Colonic mucosa (tissue), 4 donors: ENCODE measurements at regions not wholly inside any gene's neighbourhood (a gene's known extent, or its start where the extent isn't known, plus 50 kb on each side); places are given as distances from the start of the nearest gene placed in this dataset.

Source experiments
- DNase-seq: peaks from one replicate; pipeline ENCODE4 v3.0.0-alpha.2; 2020
- H3K27ac ChIP-seq: fragments of 200-600 bp; one replicate; pipeline ENCODE4 v1.8.0; 2021
- H3K27me3 ChIP-seq: fragments of 200-600 bp; one replicate; pipeline ENCODE4 v1.8.0; 2021
- H3K36me3 ChIP-seq: fragments of 200-600 bp; one replicate; pipeline ENCODE4 v1.8.0; 2021
- H3K4me1 ChIP-seq: fragments of 200-600 bp; one replicate; pipeline ENCODE4 v1.8.0; 2021; ENCODE audit warnings: mild to moderate bottlenecking
- H3K4me3 ChIP-seq: fragments of 200-600 bp; one replicate; pipeline ENCODE4 v1.8.0; 2021
- H3K9ac ChIP-seq, 2 donors: one replicate each; pipeline ENCODE4 v1.7.0; 2013; ENCODE audit warnings: control low read depth in 2 of 2, low read depth in 2 of 2, low read length in 2 of 2
- H3K9me3 ChIP-seq: fragments of 200-600 bp; one replicate; pipeline ENCODE4 v1.8.0; 2021
- intact Hi-C: fragments of 100-400 bp; cut with DNase I; formaldehyde crosslinking; loops from one replicate; pipeline ENCODE4 v1.14.1; 2022
- TF ChIP-seq, protein P1 (sequence below): fragments of 200-600 bp; IDR thresholded peaks from one replicate; pipeline ENCODE4 v1.8.0; 2022; ENCODE audit warnings: antibody characterized with exemption, mild to moderate bottlenecking
- donor health status: healthy.
- donor health status: DM: no; HTN: no; CAD: no.
- donor health status: DM: no; HTN: no; CAD: no.

DNA sequence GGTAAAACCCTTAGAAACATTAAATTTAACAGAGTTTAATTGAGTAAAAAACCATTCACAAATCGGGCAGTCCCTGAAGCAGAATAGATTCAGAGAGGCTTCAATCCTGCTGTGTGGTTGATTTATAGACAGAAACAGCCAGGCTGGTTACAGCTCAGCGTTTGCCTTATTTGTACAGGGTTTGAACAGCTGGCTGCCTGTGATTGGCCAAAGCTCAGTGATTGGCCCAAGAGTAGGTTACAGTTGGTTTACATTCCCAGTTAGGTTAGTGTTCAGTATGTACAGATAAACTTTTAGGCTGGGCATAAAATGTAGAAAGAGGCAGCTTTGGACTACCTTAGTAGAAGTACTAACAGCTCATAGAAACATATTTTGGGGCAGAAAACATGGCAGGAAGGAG, 210.4 kb upstream of the ELAC2 start:
- H3K4me3 ChIP-seq: no peak overlapping the region
- H3K9ac ChIP-seq: no peak overlapping the region
- H3K27ac ChIP-seq: no peak overlapping the region
- no peaks in the 10 kb centered on the region for H3K4me1 ChIP-seq
- H3K27me3 ChIP-seq: no peaks in the 10 kb centered on the region
- intact Hi-C loops: loop anchor here (10.0 kb wide), 1 partner anchor 113 kb away; no protein-coding TSS in a partner anchor
- H3K36me3 ChIP-seq: no peaks in the 10 kb centered on the region
- no peak for DNase-seq
- H3K9me3 ChIP-seq: no peaks in the 10 kb centered on the region
- TF ChIP-seq, protein P1, sequence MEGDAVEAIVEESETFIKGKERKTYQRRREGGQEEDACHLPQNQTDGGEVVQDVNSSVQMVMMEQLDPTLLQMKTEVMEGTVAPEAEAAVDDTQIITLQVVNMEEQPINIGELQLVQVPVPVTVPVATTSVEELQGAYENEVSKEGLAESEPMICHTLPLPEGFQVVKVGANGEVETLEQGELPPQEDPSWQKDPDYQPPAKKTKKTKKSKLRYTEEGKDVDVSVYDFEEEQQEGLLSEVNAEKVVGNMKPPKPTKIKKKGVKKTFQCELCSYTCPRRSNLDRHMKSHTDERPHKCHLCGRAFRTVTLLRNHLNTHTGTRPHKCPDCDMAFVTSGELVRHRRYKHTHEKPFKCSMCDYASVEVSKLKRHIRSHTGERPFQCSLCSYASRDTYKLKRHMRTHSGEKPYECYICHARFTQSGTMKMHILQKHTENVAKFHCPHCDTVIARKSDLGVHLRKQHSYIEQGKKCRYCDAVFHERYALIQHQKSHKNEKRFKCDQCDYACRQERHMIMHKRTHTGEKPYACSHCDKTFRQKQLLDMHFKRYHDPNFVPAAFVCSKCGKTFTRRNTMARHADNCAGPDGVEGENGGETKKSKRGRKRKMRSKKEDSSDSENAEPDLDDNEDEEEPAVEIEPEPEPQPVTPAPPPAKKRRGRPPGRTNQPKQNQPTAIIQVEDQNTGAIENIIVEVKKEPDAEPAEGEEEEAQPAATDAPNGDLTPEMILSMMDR: no peak

GRCh38 chr17:13222975-13223374, 205.1 kb upstream of the ELAC2 start:
- H3K36me3 ChIP-seq: no peaks in the 10 kb centered on the region

GRCh38 chr17:13212860-13213259, 195.0 kb upstream of the ELAC2 start:
- Histone ChIP-seq H3K4me3 (no peak overlapping the region), H3K27ac (no peak overlapping the region), H3K4me1 (no peaks in the 10 kb centered on the region), H3K9ac (no peak overlapping the region), H3K36me3 (no peaks in the 10 kb centered on the region), H3K27me3 (no peaks in the 10 kb centered on the region), H3K9me3 (no peaks in the 10 kb centered on the region)
- TF ChIP-seq, protein P1: no peak
- intact Hi-C loops: no loop called here
- DNase-seq: no peak

More at GRCh38 chr17:13222975-13223374, 205.1 kb upstream of the ELAC2 start:
- TF ChIP-seq, protein P1: no peak
- DNase-seq: peak; percentile 19
- H3K9me3 ChIP-seq: no peaks in the 10 kb centered on the region
- no peak overlapping the region for H3K27ac ChIP-seq
- H3K4me1 ChIP-seq: no peaks in the 10 kb centered on the region
- no peak overlapping the region for H3K9ac ChIP-seq
- no peak overlapping the region for H3K4me3 ChIP-seq
- H3K27me3 ChIP-seq: no peaks in the 10 kb centered on the region
- intact Hi-C loops: loop anchor here (10.0 kb wide), 1 partner anchor 108 kb away; no protein-coding TSS in a partner anchor

- no peak overlapping the region for H3K27ac ChIP-seq
- H3K4me3 ChIP-seq: no peak overlapping the region
- no peak overlapping the region for H3K9ac ChIP-seq
- H3K36me3 ChIP-seq: no peaks in the 10 kb centered on the region
- H3K27me3 ChIP-seq: no peaks in the 10 kb centered on the region
- H3K9me3 ChIP-seq: no peaks in the 10 kb centered on the region
- TF ChIP-seq, protein P1: no peak
- intact Hi-C loops: no loop called here
- no peaks in the 10 kb centered on the region for H3K4me1 ChIP-seq
- DNase-seq: no peak
Measured at GRCh38 chr17:13209081-13209480, 191.3 kb upstream of the ELAC2 start.

DNA sequence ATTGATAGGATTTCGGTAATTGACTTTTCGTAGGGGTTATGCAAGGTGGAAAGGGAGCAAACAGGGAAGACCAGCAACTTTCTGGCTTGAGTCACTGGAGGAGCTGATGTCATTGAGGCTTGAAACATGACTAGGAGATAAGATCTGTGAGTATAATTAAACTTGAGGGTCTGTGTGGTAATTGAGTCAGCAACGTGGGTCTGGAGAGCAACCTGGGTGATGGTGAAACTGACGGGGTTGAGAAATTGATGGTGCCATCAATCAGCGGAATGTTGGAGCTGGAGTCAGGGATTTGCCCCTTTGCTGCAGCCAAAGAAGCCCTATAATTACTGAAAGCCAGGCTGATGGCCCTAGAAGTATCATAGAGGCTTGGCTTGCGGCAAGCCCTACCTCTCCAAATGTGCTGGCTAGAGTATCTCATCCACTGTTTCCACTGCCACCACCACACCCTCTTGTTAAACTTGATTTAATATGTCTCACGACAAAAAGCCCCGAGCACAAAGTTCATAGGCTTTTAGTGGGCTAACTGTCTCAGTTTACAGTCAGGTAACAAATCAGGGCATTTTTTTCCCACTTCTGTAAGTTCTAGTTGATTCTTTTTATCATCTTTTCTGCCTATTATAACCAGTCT, 186.9 kb upstream of the ELAC2 start:
- H3K4me3 ChIP-seq: no peak overlapping the region
- intact Hi-C loops: no loop called here
- no peak overlapping the region for H3K27ac ChIP-seq
- no peaks in the 10 kb centered on the region for H3K27me3 ChIP-seq
- TF ChIP-seq, protein P1: no peak
- no peaks in the 10 kb centered on the region for H3K9me3 ChIP-seq
- DNase-seq: peak; percentile 50
- H3K4me1 ChIP-seq: no peaks in the 10 kb centered on the region
- H3K36me3 ChIP-seq: no peaks in the 10 kb centered on the region
- no peak overlapping the region for H3K9ac ChIP-seq
